Right renal pelvis (tissue), 4 donors: ENCODE measurements at regions not wholly inside any gene's neighbourhood (a gene's known extent, or its start where the extent isn't known, plus 50 kb on each side); places are given as distances from the start of the nearest gene placed in this dataset.

ENCODE experiments used
- DNase-seq, 4 donors: peaks; one replicate each; pipeline ENCODE4 v3.0.0-alpha.2; 2013; ENCODE audit warnings: low read depth in 4 of 4, low spot score in 3 of 4, missing footprints in 1 of 4

GRCh38 chr12:113766131-113766878 is 199.8 kb downstream of the RBM19 start:
- no peak for DNase-seq

- DNase-seq: no peak
These were observed 201.5 kb downstream of the RBM19 start for GRCh38 chr12:113764661-113765060.

GRCh38 chr12:113762882-113763816 is 203.0 kb downstream of the RBM19 start:
- DNase-seq: no peak

- DNase-seq: peak in 1 of 4 donors; percentile 38
These were observed 203.8 kb downstream of the RBM19 start for GRCh38 chr12:113762155-113762881.

GRCh38 chr12:113759135-113759534 is 207.0 kb downstream of the RBM19 start:
- no peak for DNase-seq

- DNase-seq: no peak
These were observed 207.8 kb downstream of the RBM19 start for GRCh38 chr12:113758165-113758924.

- DNase-seq: no peak
These were observed 208.7 kb downstream of the RBM19 start for GRCh38 chr12:113757221-113758002.

- DNase-seq: no peak
These were observed 209.5 kb downstream of the RBM19 start for GRCh38 chr12:113756609-113757008.

GRCh38 chr12:113755098-113755497 is 211.0 kb downstream of the RBM19 start:
- DNase-seq: no peak

GRCh38 chr12:113751513-113751912 is 214.6 kb downstream of the RBM19 start:
- no peak for DNase-seq

- DNase-seq: no peak
These were observed 216.7 kb downstream of the RBM19 start for GRCh38 chr12:113749433-113749815.

- no peak for DNase-seq
These were observed 217.3 kb downstream of the RBM19 start for GRCh38 chr12:113748707-113749432.

GRCh38 chr12:113747017-113747416 is 219.1 kb downstream of the RBM19 start:
- no peak for DNase-seq

GRCh38 chr12:113744802-113745395 is 221.2 kb downstream of the RBM19 start:
- DNase-seq: no peak

- DNase-seq: no peak
These were observed 223.3 kb downstream of the RBM19 start for GRCh38 chr12:113742801-113743200.

- DNase-seq: no peak
These were observed 225.4 kb downstream of the RBM19 start for GRCh38 chr12:113740699-113741098.

- DNase-seq: no peak
These were observed 231.0 kb downstream of the RBM19 start for GRCh38 chr12:113735131-113735530.

GRCh38 chr12:113734503-113734902 is 231.6 kb downstream of the RBM19 start:
- DNase-seq: no peak
